GM19463 (cell line): ENCODE measurements at regions not wholly inside any gene's neighbourhood (a gene's known extent, or its start where the extent isn't known, plus 50 kb on each side); places are given as distances from the start of the nearest gene placed in this dataset.
A peak's percentile ranks its signal among the peaks of the same experiment; 100 is the strongest.

ENCODE experiments used
- ATAC-seq: cut with Tn5 transposase; IDR thresholded peaks from one replicate; pipeline ENCODE4 v1.9.1; 2021; ENCODE audit warnings: mild to moderate bottlenecking, moderate library complexity; ENCODE audit not compliant: unreplicated experiment

GRCh38 chr6:18335948-18336347 lies 51.2 kb upstream of the RNF144B start:
- ATAC-seq = no peak

GRCh38 chr6:18334251-18334650 lies 52.9 kb upstream of the RNF144B start:
- no peak for ATAC-seq

GRCh38 chr6:18330548-18331081 lies 56.5 kb upstream of the RNF144B start:
- ATAC-seq = peak; percentile 51

GRCh38 chr6:18329776-18330175 lies 57.4 kb upstream of the RNF144B start:
- ATAC-seq = no peak

- no peak for ATAC-seq
These were observed 58.6 kb upstream of the RNF144B start for GRCh38 chr6:18328540-18328939.

- ATAC-seq = no peak
These were observed 59.1 kb upstream of the RNF144B start for GRCh38 chr6:18328070-18328469.

GRCh38 chr6:18327626-18328025 lies 59.5 kb upstream of the RNF144B start:
- ATAC-seq = no peak

GRCh38 chr6:18326980-18327379 lies 60.2 kb upstream of the RNF144B start:
- ATAC-seq = no peak

- no peak for ATAC-seq
These were observed 61.1 kb upstream of the RNF144B start for GRCh38 chr6:18326001-18326400.

- no peak for ATAC-seq
These were observed 60.3 kb upstream of the DEK start for GRCh38 chr6:18324706-18325042.

- ATAC-seq = no peak
These were observed 59.8 kb upstream of the DEK start for GRCh38 chr6:18323935-18324705.

GRCh38 chr6:18317850-18318249 lies 53.5 kb upstream of the DEK start:
- no peak for ATAC-seq

- ATAC-seq = no peak
These were observed 50.1 kb upstream of the DEK start for GRCh38 chr6:18314317-18314997.
